A549 (cell line): ENCODE measurements at regions not wholly inside any gene's neighbourhood (a gene's known extent, or its start where the extent isn't known, plus 50 kb on each side); places are given as distances from the start of the nearest gene placed in this dataset.

Experiments
- ATAC-seq, 2 experiments: fragments of 200-7000 bp in 1 of 2; fragments of >200 bp in 1 of 2; cut with Nextera tagmentation in 1 of 2; cut with Tn5 transposase in 1 of 2; 3 replicates each; pipeline versions ENCODE4 v1.8.0 to v1.9.1; 2018 to 2020; ENCODE audit warnings: mild to moderate bottlenecking in 1 of 2, moderate library complexity in 1 of 2
- CTCF ChIA-PET: fragments of 300-600 bp; sonication (Branson Sonifier 250); formaldehyde crosslinking; extraction: SDS; loops from one replicate; lab custom pipeline; 2021; ENCODE audit warnings: antibody characterized with exemption, inconsistent platforms; lab: Yijun Ruan, JAX
- POLR2A ChIA-PET: fragments of 350-600 bp; formaldehyde crosslinking; extraction: SDS; loops from one replicate; lab custom pipeline; 2021; ENCODE audit warnings: antibody characterized with exemption, inconsistent platforms; lab: Yijun Ruan, JAX
- DNase-seq, 2 experiments: peaks; one replicate each; pipeline versions ENCODE4 v3.0.0 to v3.0.0-alpha.2; 2011 to 2016; ENCODE audit warnings: low read depth in 1 of 2, low spot score in 1 of 2
- FAIRE-seq: peaks from 2 replicates; lab custom pipeline; 2011; peaks lifted over from hg19 to GRCh38; lab: Jason Lieb, UNC
- H3K27ac ChIP-seq, 2 experiments: fragments of >200 bp; sonication (Bioruptor Twin); formaldehyde crosslinking; 3 replicates each; pipeline ENCODE4 v1.5.1; 2016 to 2017
- H3K4me1 ChIP-seq: fragments of >200 bp; sonication (Bioruptor Twin); formaldehyde crosslinking; 3 replicates; pipeline ENCODE4 v1.6.1; 2016
- H3K4me2 ChIP-seq: fragments of >200 bp; sonication (Bioruptor Twin); formaldehyde crosslinking; 3 replicates; pipeline ENCODE4 v1.6.1; 2016
- H3K4me3 ChIP-seq: fragments of >200 bp; sonication (Bioruptor Twin); formaldehyde crosslinking; 3 replicates; pipeline ENCODE4 v1.5.1; 2016
- H3K9me3 ChIP-seq: fragments of >200 bp; sonication (Bioruptor Twin); formaldehyde crosslinking; 3 replicates; pipeline ENCODE4 v1.6.1; 2016
- ATOH8 ChIP-seq: fragments of 250-450 bp; sonication (Bioruptor Pico); IDR thresholded peaks from 2 replicates; pipeline ENCODE4 v1.5.0; 2020; ENCODE audit warnings: low read depth, mild to moderate bottlenecking, moderate library complexity
- BHLHE40 ChIP-seq: IDR thresholded peaks from 2 replicates; pipeline ENCODE4 v1.6.1; 2012; ENCODE audit warnings: low read depth, low read length, inconsistent platforms
- CBX8 ChIP-seq: fragments of 200-600 bp; sonication (generic); IDR thresholded peaks from 2 replicates; pipeline ENCODE4 v1.6.1; 2016
- CHD2 ChIP-seq: fragments of 150-350 bp; IDR thresholded peaks from 2 replicates; pipeline ENCODE4 v1.6.1; 2014; ENCODE audit warnings: low read length; ENCODE audit not compliant: partially characterized antibody
- CHD4 ChIP-seq: fragments of 200-600 bp; sonication (generic); IDR thresholded peaks from 2 replicates; pipeline ENCODE4 v1.6.1; 2016; ENCODE audit warnings: antibody characterized with exemption, mild to moderate bottlenecking, borderline replicate concordance
- EHF ChIP-seq: fragments of 250-450 bp; sonication (Bioruptor Pico); IDR thresholded peaks from 2 replicates; pipeline ENCODE4 v1.5.0; 2020; ENCODE audit warnings: mild to moderate bottlenecking
- FOSB ChIP-seq: fragments of 250-450 bp; sonication (Bioruptor Pico); IDR thresholded peaks from 2 replicates; pipeline ENCODE4 v1.5.0; 2020; ENCODE audit warnings: mild to moderate bottlenecking, moderate library complexity
- HES2 ChIP-seq: fragments of >200 bp; sonication (Bioruptor Twin); formaldehyde crosslinking; IDR thresholded peaks from 2 replicates; pipeline ENCODE4 v1.6.1; 2016
- HMGXB4 ChIP-seq: fragments of 250-450 bp; sonication (Bioruptor Pico); IDR thresholded peaks from 2 replicates; pipeline ENCODE4 v1.5.0; 2021; ENCODE audit warnings: mild to moderate bottlenecking, moderate library complexity, borderline replicate concordance
- KDM5A ChIP-seq: fragments of 200-600 bp; sonication (generic); IDR thresholded peaks from 2 replicates; pipeline ENCODE4 v1.6.1; 2016; ENCODE audit warnings: antibody characterized with exemption, mild to moderate bottlenecking
- NFE2L2 ChIP-seq: fragments of 150-350 bp; conservative IDR thresholded peaks from 2 replicates; pipeline ENCODE4 v1.6.1; 2014; ENCODE audit warnings: low read length
- NR3C1 ChIP-seq: fragments of >200 bp; sonication (Bioruptor Twin); formaldehyde crosslinking; IDR thresholded peaks from 3 replicates; pipeline ENCODE4 v1.6.1; 2017
- RAD21 ChIP-seq, 2 experiments: fragments of >200 bp in 1 of 2; sonication (Bioruptor Twin) in 1 of 2; formaldehyde crosslinking in 1 of 2; IDR thresholded peaks in 1 of 2; conservative IDR thresholded peaks in 1 of 2; 2 replicates in 1 of 2; 3 replicates in 1 of 2; pipeline ENCODE4 v1.6.1; 2012 to 2018; ENCODE audit warnings: inconsistent platforms in 1 of 2
- RCOR1 ChIP-seq: fragments of 150-350 bp; IDR thresholded peaks from 2 replicates; pipeline ENCODE4 v1.6.1; 2014; ENCODE audit warnings: antibody characterized with exemption, low read length, low read depth
- SMC3 ChIP-seq: fragments of >200 bp; sonication (Bioruptor Twin); formaldehyde crosslinking; IDR thresholded peaks from 3 replicates; pipeline ENCODE4 v1.6.1; 2018; ENCODE audit warnings: inconsistent platforms
- TFCP2L1 ChIP-seq: fragments of 250-450 bp; sonication (Bioruptor Pico); IDR thresholded peaks from 2 replicates; pipeline ENCODE4 v1.5.0; 2021; ENCODE audit warnings: mild to moderate bottlenecking
- TP53 ChIP-seq: fragments of 250-450 bp; sonication (Bioruptor Pico); IDR thresholded peaks from 2 replicates; pipeline ENCODE4 v1.5.0; 2021; ENCODE audit warnings: mild to moderate bottlenecking, moderate library complexity
- ZSCAN20 ChIP-seq: fragments of 250-450 bp; sonication (Bioruptor Pico); IDR thresholded peaks from 2 replicates; pipeline ENCODE4 v1.8.0; 2022; ENCODE audit warnings: mild to moderate bottlenecking, moderate library complexity
- WGBS: methylation state at CpG from one replicate; pipeline ENCODE4 v1.1.6; 2017; ENCODE audit errors: missing lambda C conversion rate; 5-methylcytosine and 5-hydroxymethylcytosine counted together
- TF ChIP-seq, protein P1 (sequence below): fragments of >200 bp; sonication (Bioruptor Twin); formaldehyde crosslinking; IDR thresholded peaks from 3 replicates; pipeline ENCODE4 v1.6.1; 2016

GRCh38 chr4:178240891-178241290 is 798.7 kb upstream of the AGA start:
- no peak for FAIRE-seq

DNA sequence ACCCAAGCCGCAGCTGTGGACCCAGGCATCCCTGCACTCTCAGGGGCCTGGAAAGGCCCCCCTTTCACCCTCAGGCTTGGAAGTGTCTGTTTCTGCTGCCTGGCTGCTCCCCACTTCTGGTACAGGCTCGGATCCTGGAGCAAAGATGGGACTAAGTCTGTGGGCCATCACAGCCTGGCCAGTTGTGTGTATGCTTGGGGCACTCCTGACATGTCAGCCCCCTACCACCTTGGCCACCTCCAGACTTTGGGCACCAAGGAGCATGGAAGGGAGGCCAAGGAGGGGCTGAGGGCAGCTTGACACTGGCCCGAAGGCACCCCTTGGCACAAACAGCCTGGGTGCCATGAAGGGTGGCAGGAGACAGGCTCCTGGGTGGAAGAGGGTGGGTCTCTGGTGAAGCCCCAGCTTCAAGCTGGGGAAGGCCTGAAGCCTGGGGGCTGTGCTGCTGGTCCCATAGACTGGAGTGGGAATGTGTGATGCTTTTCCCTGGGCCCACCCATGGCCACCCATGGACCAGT is 799.4 kb upstream of the AGA start:
- CTCF ChIA-PET = no interaction called here
- no peak for DNase-seq
- no peak for TF ChIP-seq SMC3
- TF ChIP-seq, all 56 proteins: peak for 0
- H3K4me1 ChIP-seq = no peaks in the 10 kb centered on the region
- ATAC-seq (no peak), FAIRE-seq (no peak)
- no peak overlapping the region for H3K4me2 ChIP-seq
- no peaks in the 10 kb centered on the region for H3K9me3 ChIP-seq
- H3K27ac ChIP-seq = no peak overlapping the region
- 8% methylated on average over 2 of the region's 3 CpGs for WGBS
- H3K4me3 ChIP-seq = no peak overlapping the region
- POLR2A ChIA-PET = no interaction called here

More at GRCh38 chr4:178240891-178241290, 798.7 kb upstream of the AGA start:
- WGBS = 7% methylated on average over 5 of the region's 9 CpGs
- DNase-seq (no peak), ATAC-seq (no peak)
- ChIA-PET POLR2A (no interaction called here), CTCF (no interaction called here)
- Histone ChIP-seq H3K9me3 (no peaks in the 10 kb centered on the region), H3K27ac (no peak overlapping the region), H3K4me1 (no peaks in the 10 kb centered on the region), H3K4me2 (no peak overlapping the region), H3K4me3 (no peak overlapping the region)
- TF ChIP-seq RCOR1 = no peak
- no peak for TF ChIP-seq NFE2L2
- no peak for TF ChIP-seq BHLHE40
- TF ChIP-seq HES2 = no peak
- no peak for TF ChIP-seq FOSB (CRISPR knock-in tag)

- Histone ChIP-seq H3K9me3 (no peaks in the 10 kb centered on the region), H3K27ac (no peak overlapping the region), H3K4me3 (no peak overlapping the region), H3K4me1 (no peaks in the 10 kb centered on the region), H3K4me2 (no peak overlapping the region)
- ChIA-PET CTCF (no interaction called here), POLR2A (no interaction called here)
- DNase-seq (no peak), FAIRE-seq (no peak), ATAC-seq (no peak)
- no peak for TF ChIP-seq TFCP2L1 (CRISPR knock-in tag)
- no peak for TF ChIP-seq CHD2
- TF ChIP-seq HMGXB4 (CRISPR knock-in tag) = no peak
- TF ChIP-seq, protein P1, sequence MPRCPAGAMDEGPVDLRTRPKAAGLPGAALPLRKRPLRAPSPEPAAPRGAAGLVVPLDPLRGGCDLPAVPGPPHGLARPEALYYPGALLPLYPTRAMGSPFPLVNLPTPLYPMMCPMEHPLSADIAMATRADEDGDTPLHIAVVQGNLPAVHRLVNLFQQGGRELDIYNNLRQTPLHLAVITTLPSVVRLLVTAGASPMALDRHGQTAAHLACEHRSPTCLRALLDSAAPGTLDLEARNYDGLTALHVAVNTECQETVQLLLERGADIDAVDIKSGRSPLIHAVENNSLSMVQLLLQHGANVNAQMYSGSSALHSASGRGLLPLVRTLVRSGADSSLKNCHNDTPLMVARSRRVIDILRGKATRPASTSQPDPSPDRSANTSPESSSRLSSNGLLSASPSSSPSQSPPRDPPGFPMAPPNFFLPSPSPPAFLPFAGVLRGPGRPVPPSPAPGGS = no peak
- no peak for TF ChIP-seq EHF (CRISPR knock-in tag)
- no peak for TF ChIP-seq TP53 (CRISPR knock-in tag)
- no peak for TF ChIP-seq CBX8
- no peak for TF ChIP-seq FOSB (CRISPR knock-in tag)
- no peak for TF ChIP-seq KDM5A
- no peak for TF ChIP-seq CHD4
- no peak for TF ChIP-seq ATOH8 (CRISPR knock-in tag)
- TF ChIP-seq RAD21 (conservative IDR thresholded peaks at IDR 0.05 in 1 of 2, IDR thresholded peaks at IDR 0.05 in 1 of 2) = no peak
- no peak for TF ChIP-seq ZSCAN20 (CRISPR knock-in tag)
- TF ChIP-seq NR3C1 = no peak
- 30% methylated on average over 2 of the region's 6 CpGs for WGBS
Observed at GRCh38 chr4:178242655-178243054, 800.4 kb upstream of the AGA start.
